HepG2 (cell line): ENCODE measurements at regions not wholly inside any gene's neighbourhood (a gene's known extent, or its start where the extent isn't known, plus 50 kb on each side); places are given as distances from the start of the nearest gene placed in this dataset.
"Not testable (repeated sequence)": the region's sequence is repeated elsewhere in the genome, so short reads cannot be mapped to it uniquely, and the experiment has no call there.

Experiments
- ATAC-seq: fragments of 200-7000 bp; cut with Tn5 transposase; 3 replicates; pipeline ENCODE4 v1.9.1; 2020; ENCODE audit warnings: mild to moderate bottlenecking, moderate library complexity
- BruUV-seq: library from RNA; stranded (reverse); fragments of 400-500 nt; replicated peaks from 2 replicates; lab custom pipeline; 2021; lab: Mats Ljungman, UMichigan
- CTCF ChIA-PET: fragments of 300-600 bp; formaldehyde crosslinking; extraction: SDS; loops from one replicate; lab custom pipeline; 2021; ENCODE audit warnings: low total read pairs, inconsistent platforms, low intra/inter-chr PET ratio; lab: Yijun Ruan, JAX
- POLR2A ChIA-PET: fragments of 350-600 bp; sonication (Branson Sonifier 250); formaldehyde crosslinking; loops from one replicate; lab custom pipeline; 2020; ENCODE audit warnings: antibody characterized with exemption, inconsistent platforms; lab: Yijun Ruan, JAX
- DNase-seq: peaks from one replicate; pipeline ENCODE4 v3.0.0-alpha.2; 2015; ENCODE audit warnings: low spot score
- FAIRE-seq: peaks from 3 replicates; lab custom pipeline; 2011; peaks lifted over from hg19 to GRCh38; lab: Jason Lieb, UNC
- H2AFZ ChIP-seq: one replicate; pipeline ENCODE4 v1.6.1; 2011; ENCODE audit warnings: low read length, inconsistent platforms
- H3K27ac ChIP-seq: fragments of 300-600 bp; 3 replicates; pipeline ENCODE4 v1.8.0; 2011; ENCODE audit warnings: mixed run types, mild to moderate bottlenecking, mixed read lengths, low read length, inconsistent platforms; ENCODE audit not compliant: insufficient read depth; ENCODE audit errors: extremely low read length
- H3K27me3 ChIP-seq, 2 experiments: fragments of 200-600 bp in 1 of 2; 2 replicates in 1 of 2; 3 replicates in 1 of 2; pipeline versions ENCODE4 v1.6.0 to v1.8.0; 2011; ENCODE audit warnings: low read length in 2 of 2, mild to moderate bottlenecking in 2 of 2, moderate library complexity in 2 of 2, inconsistent platforms in 1 of 2; ENCODE audit not compliant: insufficient read depth in 2 of 2, control insufficient read depth in 1 of 2
- H3K36me3 ChIP-seq, 2 experiments: fragments of 200-600 bp in 1 of 2; replicated peaks in 1 of 2; 2 replicates in 1 of 2; 3 replicates in 1 of 2; pipeline versions ENCODE4 v1.5.1 to v1.8.0; 2011; ENCODE audit warnings: low read length in 2 of 2, inconsistent platforms in 1 of 2; ENCODE audit not compliant: insufficient read depth in 2 of 2, control insufficient read depth in 1 of 2
- H3K4me1 ChIP-seq: 2 replicates; pipeline ENCODE4 v1.5.1; 2012; ENCODE audit warnings: low read length, inconsistent platforms; ENCODE audit not compliant: insufficient read depth
- H3K4me2 ChIP-seq: 2 replicates; pipeline ENCODE4 v1.6.0; 2011; ENCODE audit warnings: low read depth, low read length, inconsistent platforms
- H3K4me3 ChIP-seq, 3 experiments: fragments of 200-600 bp in 1 of 3; sonication (generic), shearing (Covaris generic) in 1 of 3; replicated peaks in 1 of 3; 2 replicates each; pipeline ENCODE4 v1.5.1; 2011 to 2016; ENCODE audit warnings: low read length in 3 of 3, inconsistent platforms in 2 of 3, low read depth in 2 of 3, mild to moderate bottlenecking in 2 of 3, control low read depth in 1 of 3, mixed read lengths in 1 of 3; ENCODE audit not compliant: insufficient read depth in 1 of 3
- H3K79me2 ChIP-seq: one replicate; pipeline ENCODE4 v1.6.1; 2011; ENCODE audit warnings: low read length, inconsistent platforms; ENCODE audit not compliant: insufficient read depth
- H3K9ac ChIP-seq: 2 replicates; pipeline ENCODE4 v1.6.0; 2011; ENCODE audit warnings: mild to moderate bottlenecking, low read depth, low read length, inconsistent platforms; ENCODE audit not compliant: insufficient read depth
- H3K9me3 ChIP-seq: 2 replicates; pipeline ENCODE4 v1.5.1; 2012; ENCODE audit warnings: mild to moderate bottlenecking, low read length
- H4K20me1 ChIP-seq: 2 replicates; pipeline ENCODE4 v1.6.0; 2011; ENCODE audit warnings: inconsistent platforms, mild to moderate bottlenecking, low read length, moderate library complexity; ENCODE audit not compliant: insufficient read depth
- FOSL2 ChIP-seq: sonication (generic); formaldehyde crosslinking; IDR thresholded peaks from 2 replicates; pipeline ENCODE4 v1.4.0; 2020; ENCODE audit warnings: missing genetic modification reagents
- GATAD2A ChIP-seq: IDR thresholded peaks from 2 replicates; pipeline ENCODE4 v1.6.1; 2016
- KDM6A ChIP-seq: IDR thresholded peaks from 2 replicates; pipeline ENCODE4 v1.6.1; 2016; ENCODE audit warnings: low read depth
- RNF2 ChIP-seq: fragments of 450-650 bp; conservative IDR thresholded peaks from 2 replicates; pipeline ENCODE4 v1.6.1; 2016; ENCODE audit warnings: low read depth
- WGBS: methylation state at CpG from one replicate; pipeline ENCODE4 v1.1.6; 2017; ENCODE audit warnings: low lambda C conversion rate; 5-methylcytosine and 5-hydroxymethylcytosine counted together
- in situ Hi-C: cut with HindIII; loops from 2 replicates; pipeline ENCODE4 v1.10.0; 2017; ENCODE audit warnings: low pct_unique_long_range_greater_than_20kb; ENCODE audit not compliant: extremely low pct_ligation_motif_present
- intact Hi-C: fragments of 100-400 bp; cut with micrococcal nuclease; formaldehyde crosslinking; loops from one replicate; pipeline ENCODE4 v1.10.0; 2022; ENCODE audit not compliant: unreplicated experiment
- TF ChIP-seq, protein P1 (sequence below): sonication (generic); formaldehyde crosslinking; IDR thresholded peaks from 2 replicates; pipeline ENCODE4 v1.5.1; 2020; ENCODE audit warnings: missing genetic modification reagents, mild to moderate bottlenecking, borderline replicate concordance
- TF ChIP-seq, protein P2 (sequence below): sonication (generic); formaldehyde crosslinking; conservative IDR thresholded peaks from 2 replicates; pipeline ENCODE4 v1.4.0; 2020; ENCODE audit warnings: mild to moderate bottlenecking, missing genetic modification reagents, moderate library complexity
- TF ChIP-seq, protein P3 (sequence below): sonication (generic); IDR thresholded peaks from 2 replicates; pipeline ENCODE4 v1.6.1; 2016; ENCODE audit warnings: low read depth, borderline replicate concordance
- TF ChIP-seq, protein P4 (sequence below): IDR thresholded peaks from 2 replicates; pipeline ENCODE4 v1.6.1; 2016; ENCODE audit warnings: low read depth

DNA sequence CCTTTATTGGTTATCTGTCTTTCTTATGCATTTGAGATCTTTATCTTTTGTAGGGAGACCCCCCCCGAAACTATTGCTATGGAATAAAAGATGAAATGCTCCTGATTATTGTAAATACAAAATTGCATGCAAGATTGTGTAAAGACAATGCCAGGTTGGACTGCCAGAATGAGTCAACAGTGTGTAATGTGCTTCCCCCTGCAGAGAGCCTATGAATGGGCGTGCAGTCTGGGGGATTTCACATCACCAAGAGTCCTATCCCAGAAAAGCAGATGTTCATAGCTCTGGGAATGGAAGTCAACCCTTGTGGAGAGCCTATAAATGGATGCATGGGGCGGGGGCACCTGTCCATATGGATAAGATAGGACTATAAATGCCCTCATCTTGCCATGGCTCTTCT, 584.3 kb downstream of the NSUN3 start:
- peaks cover 47% of the 10 kb centered on the region for H3K4me1 ChIP-seq
- in situ Hi-C loops = no loop called here
- BruUV-seq = no TSS peak
- no peak overlapping the region for H2AFZ ChIP-seq
- FAIRE-seq = no peak
- H3K9me3 ChIP-seq = no peaks in the 10 kb centered on the region
- no peak for ATAC-seq
- H3K27ac ChIP-seq = no peak overlapping the region
- ChIA-PET CTCF (no interaction called here), POLR2A (no interaction called here)
- H3K9ac ChIP-seq = no peak overlapping the region
- intact Hi-C loops = loop anchor here (10.0 kb wide), 1 partner anchor 122 kb away; no protein-coding TSS in a partner anchor
- peak; percentile 12 for DNase-seq
- H3K27me3 ChIP-seq = no peaks in the 10 kb centered on the region
- no peaks in the 10 kb centered on the region for H4K20me1 ChIP-seq
- no peaks in the 10 kb centered on the region for H3K79me2 ChIP-seq
- WGBS = 35% methylated on average over 2 of the region's 3 CpGs
- H3K4me3 ChIP-seq = no peak overlapping the region
- no peak overlapping the region for H3K4me2 ChIP-seq
- TF ChIP-seq, protein P1, sequence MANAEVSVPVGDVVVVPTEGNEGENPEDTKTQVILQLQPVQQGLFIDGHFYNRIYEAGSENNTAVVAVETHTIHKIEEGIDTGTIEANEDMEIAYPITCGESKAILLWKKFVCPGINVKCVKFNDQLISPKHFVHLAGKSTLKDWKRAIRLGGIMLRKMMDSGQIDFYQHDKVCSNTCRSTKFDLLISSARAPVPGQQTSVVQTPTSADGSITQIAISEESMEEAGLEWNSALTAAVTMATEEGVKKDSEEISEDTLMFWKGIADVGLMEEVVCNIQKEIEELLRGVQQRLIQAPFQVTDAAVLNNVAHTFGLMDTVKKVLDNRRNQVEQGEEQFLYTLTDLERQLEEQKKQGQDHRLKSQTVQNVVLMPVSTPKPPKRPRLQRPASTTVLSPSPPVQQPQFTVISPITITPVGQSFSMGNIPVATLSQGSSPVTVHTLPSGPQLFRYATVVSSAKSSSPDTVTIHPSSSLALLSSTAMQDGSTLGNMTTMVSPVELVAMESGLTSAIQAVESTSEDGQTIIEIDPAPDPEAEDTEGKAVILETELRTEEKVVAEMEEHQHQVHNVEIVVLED (CRISPR knock-in tag) = no peak
- peak; percentile 62 for TF ChIP-seq FOSL2 (CRISPR knock-in tag)
- TF ChIP-seq RNF2 = no peak
- TF ChIP-seq, all 625 proteins: peak for 1
- H3K36me3 ChIP-seq = no peaks in the 10 kb centered on the region

DNA sequence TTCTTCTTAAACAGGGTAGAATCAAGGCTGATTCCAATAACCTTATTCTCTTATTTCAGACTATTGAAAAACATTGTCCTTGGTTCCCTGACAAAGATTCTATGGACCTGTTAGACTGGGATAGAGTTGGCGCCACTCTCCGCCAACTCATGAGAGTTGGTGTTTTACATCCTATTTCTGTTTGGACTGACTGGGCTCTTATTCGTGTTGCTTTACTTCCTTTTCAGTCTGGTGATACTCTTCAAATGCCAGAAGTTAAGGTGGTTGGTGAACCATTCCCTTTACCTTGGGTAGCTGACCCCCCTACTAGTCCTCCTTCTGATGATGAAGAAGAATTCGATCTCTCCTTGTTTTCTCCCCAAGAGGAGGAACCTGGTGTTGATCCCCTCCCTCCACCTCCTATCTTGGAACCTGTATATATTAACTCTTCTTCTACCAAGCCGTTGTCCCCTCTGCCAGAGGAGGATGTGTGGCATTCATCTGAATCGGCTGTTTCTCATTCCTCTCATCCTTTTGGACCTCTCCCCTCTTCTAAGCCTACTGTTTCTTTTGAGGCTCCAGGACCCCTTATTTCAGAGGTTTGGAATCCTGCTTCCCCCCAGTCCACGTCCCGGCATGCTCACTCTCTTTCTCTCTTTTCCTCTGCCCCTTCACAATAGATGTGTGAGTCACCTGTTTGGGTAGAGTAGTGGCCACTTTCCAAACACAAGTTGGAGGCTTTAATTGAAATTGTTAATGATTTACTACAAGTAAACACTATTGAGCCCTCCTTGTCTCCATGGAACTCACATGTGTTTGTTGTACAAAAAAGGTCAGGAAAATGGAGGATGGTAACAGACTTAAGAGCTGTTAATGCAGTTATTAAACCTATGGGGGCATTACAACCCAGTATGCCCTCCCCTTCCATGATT, 585.7 kb downstream of the NSUN3 start:
- CTCF ChIA-PET, in situ Hi-C loops, H3K9ac ChIP-seq, H2AFZ ChIP-seq, H4K20me1 ChIP-seq, H3K4me3 ChIP-seq, H3K36me3 ChIP-seq, H3K79me2 ChIP-seq, BruUV-seq, H3K9me3 ChIP-seq, H3K27me3 ChIP-seq: not testable (repeated sequence)
- peak; percentile 92 for DNase-seq
- POLR2A ChIA-PET = interaction anchor here (1.1 kb wide), 1 partner anchor 17 kb away, joined by 3 read pairs; no protein-coding TSS in a partner anchor
- FAIRE-seq = peak; percentile 56
- 38% methylated on average over 8 of the region's 8 CpGs for WGBS
- peak overlapping the region; percentile 56 for H3K4me2 ChIP-seq
- peak overlapping the region; percentile 47 for H3K27ac ChIP-seq
- ATAC-seq = peak; percentile 93
- intact Hi-C loops = loop anchor here (10.0 kb wide), 1 partner anchor 124 kb away; no protein-coding TSS in a partner anchor
- peaks cover 44% of the 10 kb centered on the region for H3K4me1 ChIP-seq
- TF ChIP-seq, protein P2, sequence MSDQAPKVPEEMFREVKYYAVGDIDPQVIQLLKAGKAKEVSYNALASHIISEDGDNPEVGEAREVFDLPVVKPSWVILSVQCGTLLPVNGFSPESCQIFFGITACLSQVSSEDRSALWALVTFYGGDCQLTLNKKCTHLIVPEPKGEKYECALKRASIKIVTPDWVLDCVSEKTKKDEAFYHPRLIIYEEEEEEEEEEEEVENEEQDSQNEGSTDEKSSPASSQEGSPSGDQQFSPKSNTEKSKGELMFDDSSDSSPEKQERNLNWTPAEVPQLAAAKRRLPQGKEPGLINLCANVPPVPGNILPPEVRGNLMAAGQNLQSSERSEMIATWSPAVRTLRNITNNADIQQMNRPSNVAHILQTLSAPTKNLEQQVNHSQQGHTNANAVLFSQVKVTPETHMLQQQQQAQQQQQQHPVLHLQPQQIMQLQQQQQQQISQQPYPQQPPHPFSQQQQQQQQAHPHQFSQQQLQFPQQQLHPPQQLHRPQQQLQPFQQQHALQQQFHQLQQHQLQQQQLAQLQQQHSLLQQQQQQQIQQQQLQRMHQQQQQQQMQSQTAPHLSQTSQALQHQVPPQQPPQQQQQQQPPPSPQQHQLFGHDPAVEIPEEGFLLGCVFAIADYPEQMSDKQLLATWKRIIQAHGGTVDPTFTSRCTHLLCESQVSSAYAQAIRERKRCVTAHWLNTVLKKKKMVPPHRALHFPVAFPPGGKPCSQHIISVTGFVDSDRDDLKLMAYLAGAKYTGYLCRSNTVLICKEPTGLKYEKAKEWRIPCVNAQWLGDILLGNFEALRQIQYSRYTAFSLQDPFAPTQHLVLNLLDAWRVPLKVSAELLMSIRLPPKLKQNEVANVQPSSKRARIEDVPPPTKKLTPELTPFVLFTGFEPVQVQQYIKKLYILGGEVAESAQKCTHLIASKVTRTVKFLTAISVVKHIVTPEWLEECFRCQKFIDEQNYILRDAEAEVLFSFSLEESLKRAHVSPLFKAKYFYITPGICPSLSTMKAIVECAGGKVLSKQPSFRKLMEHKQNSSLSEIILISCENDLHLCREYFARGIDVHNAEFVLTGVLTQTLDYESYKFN (CRISPR knock-in tag) = peak; percentile 77
- TF ChIP-seq KDM6A (CRISPR knock-in tag) = peak; percentile 64
- TF ChIP-seq, protein P3, sequence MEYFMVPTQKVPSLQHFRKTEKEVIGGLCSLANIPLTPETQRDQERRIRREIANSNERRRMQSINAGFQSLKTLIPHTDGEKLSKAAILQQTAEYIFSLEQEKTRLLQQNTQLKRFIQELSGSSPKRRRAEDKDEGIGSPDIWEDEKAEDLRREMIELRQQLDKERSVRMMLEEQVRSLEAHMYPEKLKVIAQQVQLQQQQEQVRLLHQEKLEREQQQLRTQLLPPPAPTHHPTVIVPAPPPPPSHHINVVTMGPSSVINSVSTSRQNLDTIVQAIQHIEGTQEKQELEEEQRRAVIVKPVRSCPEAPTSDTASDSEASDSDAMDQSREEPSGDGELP = peak; percentile 44; the same call in 1 of the 2 replicates
- peak; percentile 72 for TF ChIP-seq GATAD2A
- TF ChIP-seq, protein P4, sequence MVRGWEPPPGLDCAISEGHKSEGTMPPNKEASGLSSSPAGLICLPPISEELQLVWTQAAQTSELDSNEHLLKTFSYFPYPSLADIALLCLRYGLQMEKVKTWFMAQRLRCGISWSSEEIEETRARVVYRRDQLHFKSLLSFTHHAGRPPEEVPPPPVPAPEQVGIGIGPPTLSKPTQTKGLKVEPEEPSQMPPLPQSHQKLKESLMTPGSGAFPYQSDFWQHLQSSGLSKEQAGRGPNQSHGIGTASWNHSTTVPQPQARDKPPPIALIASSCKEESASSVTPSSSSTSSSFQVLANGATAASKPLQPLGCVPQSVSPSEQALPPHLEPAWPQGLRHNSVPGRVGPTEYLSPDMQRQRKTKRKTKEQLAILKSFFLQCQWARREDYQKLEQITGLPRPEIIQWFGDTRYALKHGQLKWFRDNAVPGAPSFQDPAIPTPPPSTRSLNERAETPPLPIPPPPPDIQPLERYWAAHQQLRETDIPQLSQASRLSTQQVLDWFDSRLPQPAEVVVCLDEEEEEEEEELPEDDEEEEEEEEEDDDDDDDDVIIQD (CRISPR knock-in tag) = 0 out of 2 replicates have a peak, but pooled peaks have one; percentile 53
